Heart left ventricle (tissue), 13 donors: ENCODE measurements at regions not wholly inside any gene's neighbourhood (a gene's known extent, or its start where the extent isn't known, plus 50 kb on each side); places are given as distances from the start of the nearest gene placed in this dataset.

Experiments used
- CTCF ChIP-seq, 12 donors: fragments of 200-600 bp; sonication (generic) in 4 of 12; IDR thresholded peaks; one replicate each; pipeline versions ENCODE4 v1.5.0 to v1.8.0; 2018 to 2022; ENCODE audit warnings: antibody characterized with exemption in 12 of 12, mild to moderate bottlenecking in 5 of 12
- POLR2A ChIP-seq, 2 donors: fragments of 450-650 bp; IDR thresholded peaks; one replicate each; pipeline ENCODE4 v1.6.1; 2017; ENCODE audit warnings: antibody characterized with exemption in 2 of 2, mild to moderate bottlenecking in 2 of 2, moderate library complexity in 2 of 2
- donor health status: ischemic (EF 13 %, LVEDD 7.1; RV severe dilation, severe dysfunction).
- donor health status: DM: no; HTN: yes; CAD: no.
- donor health status: DM: no; HTN: no; CAD: no.
- donor health status: ischemic (EF 25% LVEDD 6.9; RV normal size, moderate dysfunction).
- donor health status: ischemic (EF 25% LVEDD 5.7; RV mildly dilated, moderate dysfunction).
- donor health status: ischemic (EF 35%, LVEDD 5.7; RV mildly dilated, moderate dysfunction).
- donor health status: nonischemic (EF 11% LVEDD 7.7; RV severe dilation, severe dysfunction).
- donor health status: DM: yes; HTN: yes; CAD: no.
- donor health status: PGD.
- donor health status: ischemic (EF 29% LVEDD 5.4; RV normal size, mild dysfunction).
- donor health status: nonischemic (EF 23%, LVEDD 6.1; RV moderate dilation, normal function).

- no peak for TF ChIP-seq POLR2A (IDR thresholded peaks at IDR 0.05)
- no peak for TF ChIP-seq CTCF (IDR thresholded peaks at IDR 0.05)
Measured at GRCh38 chr11:45036733-45037132, 86.0 kb upstream of the TP53I11 start.
